Sciatic nerve (tissue), 2 donors: ENCODE measurements at regions not wholly inside any gene's neighbourhood (a gene's known extent, or its start where the extent isn't known, plus 50 kb on each side); places are given as distances from the start of the nearest gene placed in this dataset.
A peak's percentile ranks its signal among the peaks of the same experiment; 100 is the strongest.

Experiments used
- ATAC-seq: fragments of 200-7000 bp; cut with Tn5 transposase; one replicate; pipeline ENCODE4 v1.9.1; 2020; ENCODE audit warnings: mild to moderate bottlenecking, moderate library complexity
- DNase-seq: peaks from one replicate; pipeline ENCODE4 v3.0.0-alpha.2; 2020; ENCODE audit warnings: low spot score
- intact Hi-C: fragments of 100-400 bp; cut with DNase I; formaldehyde crosslinking; loops from one replicate; pipeline ENCODE4 v1.14.2; 2022
- donor health status: DM: no; HTN: no; CAD: no.
- donor health status: DM: no; HTN: no; CAD: no.

DNA sequence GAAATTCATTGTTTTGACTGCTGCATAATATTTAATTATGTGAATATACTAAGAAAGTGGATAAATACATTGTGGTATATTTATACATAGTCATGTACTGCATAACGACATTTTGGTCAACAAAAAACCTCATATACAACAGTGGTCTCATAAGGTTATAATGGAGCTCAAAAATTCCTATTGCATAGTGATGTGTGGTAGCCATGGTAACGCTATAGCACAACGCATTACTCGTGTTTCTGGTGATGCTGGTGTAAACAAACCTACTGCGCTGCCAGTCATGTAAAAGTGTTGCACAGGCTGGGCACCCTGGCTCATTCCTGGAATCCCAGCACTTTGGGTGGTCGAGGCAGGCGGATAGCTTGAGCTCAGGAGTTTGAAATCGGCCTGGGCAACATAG lies 52.6 kb upstream of the NHLH2 start:
- DNase-seq, result no peak

DNA sequence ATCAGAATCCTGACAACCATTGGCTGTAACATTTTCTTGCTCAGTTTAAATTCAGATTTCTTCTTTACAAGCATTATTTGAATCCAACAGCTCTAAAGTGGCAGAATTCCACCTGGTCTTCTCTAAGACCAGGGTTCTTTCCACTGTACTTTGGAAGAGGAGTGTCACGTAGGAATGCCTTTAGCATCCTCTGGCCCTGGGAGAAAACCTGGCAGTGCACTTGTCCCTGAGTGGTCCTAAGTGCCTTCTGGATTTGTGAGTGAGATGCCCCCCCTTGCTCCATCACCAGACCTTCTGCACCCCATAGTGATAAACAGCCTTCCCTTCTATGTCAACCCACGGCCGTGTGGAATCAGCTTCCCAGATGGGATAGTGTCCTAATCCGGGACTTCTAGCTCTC lies 57.1 kb upstream of the NHLH2 start:
- ATAC-seq (no peak), DNase-seq (no peak)
- intact Hi-C loops, result no loop called here

More for the DNA sequence above, 52.6 kb upstream of the NHLH2 start:
- no peak for ATAC-seq
- intact Hi-C loops, result no loop called here

DNA sequence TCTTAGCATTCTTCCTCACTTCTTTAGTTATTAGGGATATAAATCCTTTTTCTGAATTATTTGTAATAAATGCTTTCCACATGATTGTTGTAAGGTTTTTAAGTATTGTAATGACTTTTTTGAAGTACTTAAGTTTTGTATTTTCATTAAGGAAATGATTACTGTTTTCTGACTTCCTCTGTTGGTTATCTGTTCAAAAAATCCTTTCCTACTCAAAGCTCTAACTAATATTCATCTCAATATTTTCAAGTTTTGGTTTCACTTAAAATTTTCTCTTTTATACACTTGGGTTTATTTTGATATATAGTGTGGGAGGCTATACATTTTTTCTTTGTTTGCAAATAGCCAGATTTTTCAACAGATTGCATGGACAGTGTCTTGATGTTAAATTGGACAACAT lies 59.9 kb upstream of the NHLH2 start:
- DNase-seq, result no peak
- no peak for ATAC-seq
- intact Hi-C loops, result no loop called here

DNA sequence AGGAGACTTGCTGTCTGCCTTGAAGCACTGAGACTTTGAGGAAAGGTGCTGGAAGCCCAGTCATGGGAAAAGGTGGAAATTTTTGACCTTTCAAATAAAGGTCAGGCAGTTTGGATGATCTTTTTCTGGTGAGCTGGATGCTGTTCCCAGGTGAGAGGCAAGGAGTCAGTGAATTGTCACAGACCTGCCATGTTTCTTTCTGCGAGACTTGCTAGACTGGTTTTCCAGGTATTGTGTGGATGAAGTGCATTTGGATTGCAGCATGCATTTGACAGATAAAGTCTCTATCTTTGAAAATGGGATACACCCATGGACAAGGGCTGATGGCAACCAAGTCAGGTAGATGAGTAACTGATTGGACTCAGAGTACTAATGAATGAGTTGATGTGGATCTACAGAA lies 65.7 kb upstream of the NHLH2 start:
- no peak for DNase-seq
- intact Hi-C loops, result no loop called here
- ATAC-seq, result no peak

DNA sequence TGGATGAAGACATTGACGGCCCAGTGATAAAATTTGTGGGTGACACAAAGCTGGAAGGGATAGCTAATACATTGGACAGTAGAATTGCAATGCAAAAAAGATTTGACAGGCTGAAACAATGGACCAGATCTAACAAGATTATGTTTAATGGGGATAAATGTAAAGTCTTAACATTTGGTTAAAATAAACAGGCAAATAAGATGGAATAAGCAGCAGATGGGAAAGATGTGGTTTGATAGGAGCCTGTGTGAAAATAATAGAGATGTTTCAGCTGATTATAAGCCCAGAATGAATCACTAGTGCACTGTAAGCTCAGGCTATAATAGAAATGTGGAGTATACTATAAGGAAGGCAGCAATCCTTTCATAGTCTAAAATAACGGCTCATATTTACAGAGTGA lies 66.2 kb upstream of the NHLH2 start:
- ATAC-seq, result no peak
- intact Hi-C loops, result no loop called here

GRCh38 chr1:115908565-115909274 lies 67.6 kb upstream of the SLC22A15 start:
- intact Hi-C loops, result no loop called here
- peak; percentile 62 for ATAC-seq
- DNase-seq, result no peak

More for the DNA sequence above, 66.2 kb upstream of the NHLH2 start:
- no peak for DNase-seq

GRCh38 chr1:115910231-115910630 lies 66.1 kb upstream of the SLC22A15 start:
- intact Hi-C loops, result no loop called here
- DNase-seq (no peak), ATAC-seq (no peak)

- intact Hi-C loops, result no loop called here
- DNase-seq (no peak), ATAC-seq (no peak)
These were observed 65.0 kb upstream of the SLC22A15 start for GRCh38 chr1:115911294-115911693.

GRCh38 chr1:115912116-115912515 lies 64.2 kb upstream of the SLC22A15 start:
- intact Hi-C loops, result no loop called here
- ATAC-seq (no peak), DNase-seq (no peak)

- DNase-seq (no peak), ATAC-seq (no peak)
- intact Hi-C loops, result no loop called here
These were observed 53.5 kb upstream of the SLC22A15 start for GRCh38 chr1:115922801-115923200.

GRCh38 chr1:115924770-115925169 lies 51.5 kb upstream of the SLC22A15 start:
- ATAC-seq (no peak), DNase-seq (no peak)
- intact Hi-C loops, result no loop called here

DNA sequence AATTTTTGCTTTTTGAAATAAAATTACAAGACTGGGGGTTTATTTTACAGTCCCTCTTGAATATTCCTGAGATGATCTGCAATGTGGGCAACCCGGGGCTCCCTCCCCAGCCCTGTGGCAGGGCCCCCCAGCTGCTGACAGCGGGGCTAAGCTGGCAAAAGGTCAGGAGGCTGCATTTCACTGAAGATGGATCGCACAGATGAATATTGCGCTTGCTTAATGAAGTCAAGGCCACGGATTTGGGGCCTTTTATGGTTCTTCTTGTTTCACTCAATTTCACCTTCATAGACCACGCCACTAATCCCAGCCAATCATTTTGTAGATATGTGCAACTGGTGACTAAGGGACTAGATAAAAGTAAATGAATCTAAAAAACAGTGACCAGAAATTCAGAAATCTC lies 50.8 kb upstream of the SLC22A15 start:
- ATAC-seq (no peak), DNase-seq (no peak)
- intact Hi-C loops, result no loop called here
